NCI-H82 treated with DMSO at 0.1 percent for 48 hours (cell line): ENCODE measurements at regions not wholly inside any gene's neighbourhood (a gene's known extent, or its start where the extent isn't known, plus 50 kb on each side); places are given as distances from the start of the nearest gene placed in this dataset.
A peak's percentile ranks its signal among the peaks of the same experiment; 100 is the strongest.
"Not testable (repeated sequence)": the region's sequence is repeated elsewhere in the genome, so short reads cannot be mapped to it uniquely, and the experiment has no call there.

Experiments used
- DNase-seq: peaks from one replicate; lab custom pipeline; 2025; ENCODE audit not compliant: unreplicated experiment; lab: John Stamatoyannopoulos, UW

DNA sequence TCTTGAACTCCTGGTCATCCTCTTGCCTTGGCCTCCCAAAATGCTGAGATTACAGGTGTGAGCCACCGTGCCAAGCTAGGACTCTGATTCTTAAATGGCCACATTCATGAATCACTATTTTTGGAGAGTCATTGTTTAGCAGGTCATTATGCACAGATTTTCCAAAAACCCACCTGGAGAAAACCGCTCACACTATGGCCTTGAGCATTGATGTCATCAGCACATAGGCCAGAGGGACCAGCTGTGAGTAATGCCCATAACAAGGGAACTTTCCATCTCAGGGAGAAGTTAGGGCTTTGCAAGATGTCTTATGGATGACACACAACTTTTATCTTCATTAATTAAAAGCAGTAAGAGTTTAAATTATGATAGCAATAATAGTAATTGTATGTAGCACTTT lies 86.4 kb upstream of the KIF5B start:
- no peak for DNase-seq

DNA sequence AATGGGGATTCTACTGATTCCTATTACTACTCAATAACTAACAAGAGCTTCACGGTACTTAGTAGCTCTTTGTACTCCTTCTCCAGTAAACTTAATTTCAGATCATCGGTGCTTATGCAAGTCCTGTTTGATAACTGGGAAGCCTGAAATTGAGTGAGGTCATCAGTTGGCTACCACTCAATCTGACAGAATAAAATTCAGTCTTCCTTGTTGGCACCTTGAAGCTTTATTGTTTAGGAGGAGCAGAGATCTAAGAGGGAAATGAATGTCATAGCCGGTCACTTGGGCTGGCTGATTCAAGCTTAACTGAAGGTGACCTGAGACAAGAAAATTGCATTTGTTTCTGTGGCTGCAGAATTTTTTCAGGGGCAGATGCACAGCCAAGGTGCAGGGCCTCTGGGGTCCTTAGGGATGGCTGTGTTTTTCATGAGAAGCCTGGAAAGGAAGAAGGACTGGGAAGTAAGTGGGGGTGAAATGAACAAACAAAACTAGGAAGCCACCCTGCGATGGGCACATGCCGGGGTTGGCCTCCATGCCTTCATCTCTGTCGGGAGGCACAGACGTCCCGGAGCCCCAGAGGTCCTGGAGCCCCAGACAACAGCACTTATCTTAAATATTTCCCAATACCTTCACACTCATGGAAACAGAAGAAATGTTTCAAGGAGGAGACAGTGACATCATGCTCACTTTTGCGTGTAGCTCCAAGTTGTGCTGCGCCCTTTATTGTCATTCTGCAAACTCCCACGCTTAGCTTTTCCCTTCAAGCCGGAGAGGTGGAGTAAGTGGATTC lies 85.0 kb upstream of the KIF5B start:
- no peak for DNase-seq

DNA sequence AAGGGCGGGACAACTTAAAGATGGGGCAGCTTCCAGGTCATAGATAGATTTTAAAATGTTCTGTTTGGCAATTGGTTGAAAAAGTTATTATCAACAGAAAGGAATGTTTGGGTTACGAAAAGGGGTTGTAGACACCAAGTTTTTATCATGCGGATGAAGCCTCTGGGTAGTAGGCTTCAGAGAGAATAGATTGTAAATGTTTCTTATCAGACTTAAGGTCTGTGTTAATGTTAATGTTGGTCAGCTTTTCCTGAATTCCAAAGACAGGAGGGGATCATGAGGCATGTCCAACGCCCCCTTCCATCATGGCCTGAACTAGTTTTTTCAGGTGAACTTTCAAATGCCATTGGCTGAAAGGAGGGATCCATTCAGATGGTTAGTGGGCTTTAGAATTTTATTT lies 84.2 kb upstream of the KIF5B start:
- no peak for DNase-seq

DNA sequence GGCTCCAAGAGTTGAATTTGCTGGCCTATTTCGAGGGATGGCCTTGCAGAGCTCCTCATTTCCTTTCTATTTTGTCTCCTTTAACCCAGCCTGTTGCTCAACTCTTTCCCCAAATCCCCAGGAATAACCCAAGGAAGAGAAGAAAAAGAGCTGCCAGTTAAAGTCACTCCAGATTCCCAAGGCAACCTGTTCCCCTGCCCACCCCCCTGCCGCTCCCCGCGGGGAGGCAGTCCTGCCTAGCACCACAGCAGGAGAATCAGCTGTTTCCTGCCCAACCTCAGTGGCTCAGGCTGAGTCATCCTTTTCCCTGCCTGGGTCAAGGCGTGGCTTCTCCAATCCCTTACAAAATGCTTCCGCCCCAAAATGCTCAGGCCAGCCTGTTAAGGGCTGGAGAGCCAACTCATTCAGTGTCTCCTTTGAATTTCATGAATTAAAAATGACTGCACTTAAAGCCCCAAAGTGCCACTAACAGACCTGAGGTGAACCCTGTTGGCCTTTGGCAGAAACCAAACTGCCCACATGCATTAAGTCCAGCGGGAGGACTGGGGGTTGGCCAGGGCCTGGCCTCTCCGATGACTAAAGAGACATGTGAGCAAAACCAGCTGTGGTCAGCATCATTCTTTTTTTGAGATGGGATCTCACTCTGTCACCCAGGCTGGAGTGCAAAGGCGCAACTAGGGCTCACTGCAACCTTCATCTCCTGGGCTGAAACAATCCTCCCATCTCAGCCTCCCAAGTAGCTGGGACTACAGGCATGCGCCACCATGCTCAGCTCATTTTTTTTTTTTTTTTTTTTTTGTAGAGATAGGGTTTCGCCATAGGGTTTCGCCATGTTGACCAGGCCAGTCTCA lies 83.2 kb upstream of the KIF5B start:
- no peak for DNase-seq

DNA sequence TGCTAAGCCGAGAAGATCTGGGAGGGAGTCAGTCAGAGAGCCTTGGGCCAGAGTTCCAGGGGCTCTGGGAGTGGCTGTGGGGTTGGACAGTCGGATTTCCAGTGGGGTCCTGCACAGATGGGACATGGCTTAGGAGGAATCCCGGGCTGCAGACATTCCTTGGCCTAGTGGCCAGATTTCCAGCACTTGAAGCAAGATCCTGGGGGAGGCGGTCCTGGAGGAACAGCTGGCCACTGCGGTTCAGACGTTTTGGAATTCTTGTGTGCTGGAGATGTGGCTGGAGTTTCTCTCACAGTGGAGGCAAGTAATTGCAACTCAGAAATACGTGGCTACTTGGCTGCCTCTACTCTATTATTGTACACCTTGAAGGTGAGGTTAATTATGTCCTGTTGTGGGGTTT lies 80.7 kb upstream of the KIF5B start:
- DNase-seq, result not testable (repeated sequence)

DNA sequence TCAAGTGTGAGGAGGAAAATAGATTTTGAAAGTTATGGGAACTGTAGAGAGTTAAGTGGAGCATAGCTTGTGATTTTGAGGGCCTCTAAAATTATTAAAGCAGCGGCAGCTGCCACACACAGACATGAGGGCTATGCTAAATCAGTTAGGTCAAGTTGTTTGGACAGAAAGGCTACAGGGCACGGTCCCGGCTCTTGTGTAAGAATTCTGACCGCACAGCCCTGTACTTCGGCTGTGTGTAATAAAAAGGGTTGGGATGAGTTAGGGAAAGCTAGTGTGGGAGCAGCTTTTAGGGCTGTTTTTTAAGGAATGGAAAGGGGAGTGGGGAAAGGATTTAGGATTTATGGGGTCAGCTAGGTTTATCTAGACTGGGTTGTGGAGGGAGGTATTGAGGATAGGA lies 79.6 kb upstream of the KIF5B start:
- not testable (repeated sequence) for DNase-seq

DNA sequence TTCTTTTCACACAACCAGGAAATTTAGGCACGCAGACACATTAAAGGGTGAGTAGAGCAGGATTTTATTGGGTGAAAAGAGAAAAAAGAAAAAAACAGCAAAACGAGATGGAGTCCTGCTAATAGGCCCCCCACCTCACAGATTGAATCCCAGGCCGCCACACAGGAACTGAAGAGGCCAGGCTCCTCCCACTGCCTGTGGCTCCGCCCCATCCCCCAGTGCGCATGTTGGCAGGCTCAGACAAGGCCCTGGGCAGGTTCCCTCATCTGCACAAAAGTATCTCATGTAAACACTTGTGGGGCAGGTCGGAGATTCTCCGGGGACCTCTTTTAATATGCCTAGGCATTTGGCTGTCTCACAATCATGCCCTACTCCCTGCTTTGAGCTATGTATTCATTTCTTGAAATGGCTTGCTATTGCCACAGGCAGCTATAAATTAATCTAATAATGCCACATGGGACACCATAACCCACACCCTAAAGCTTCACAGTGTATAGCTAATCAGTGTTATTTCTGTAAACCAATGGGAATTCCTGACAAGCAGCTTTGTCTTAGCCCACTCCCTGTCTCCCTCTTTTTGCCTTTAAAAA lies 76.2 kb upstream of the KIF5B start:
- DNase-seq, result no peak

DNA sequence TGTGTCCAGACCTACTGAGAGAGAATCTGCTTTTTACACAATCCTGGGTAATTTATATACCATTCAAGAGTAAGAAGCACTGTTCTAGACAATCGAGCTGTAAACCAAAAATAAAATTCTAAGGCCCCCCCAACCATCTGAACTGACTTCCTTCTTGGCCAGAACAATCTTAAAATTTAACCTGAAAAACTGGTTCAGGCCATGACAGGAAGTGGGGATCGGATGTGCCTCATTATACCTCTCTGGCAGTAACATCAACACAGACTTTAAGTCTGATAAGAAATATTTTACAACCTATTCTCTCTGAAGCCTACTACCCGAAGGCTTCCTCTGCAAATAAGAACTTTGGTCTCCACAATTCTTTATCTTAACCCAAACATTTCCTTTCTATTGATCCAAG lies 75.2 kb upstream of the KIF5B start:
- DNase-seq, result no peak

DNA sequence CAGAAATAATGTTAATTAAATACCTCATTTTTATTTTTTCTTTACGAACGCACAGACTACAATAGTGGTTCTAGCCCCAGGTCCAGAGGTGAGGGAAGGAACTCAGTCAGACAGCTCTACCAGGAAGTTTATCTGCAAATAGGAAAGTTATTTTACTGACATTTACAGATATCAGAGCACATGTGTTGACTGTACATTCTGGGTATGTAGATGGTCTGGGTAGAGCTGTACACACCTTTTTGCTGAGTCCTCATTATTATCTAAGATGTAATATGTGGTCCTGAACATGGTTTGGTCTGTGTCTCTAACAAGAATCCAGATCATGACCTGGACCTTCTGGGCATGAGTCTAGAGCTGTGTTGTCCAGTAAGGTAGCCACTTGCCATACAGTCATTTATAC lies 74.6 kb upstream of the KIF5B start:
- DNase-seq, result no peak

DNA sequence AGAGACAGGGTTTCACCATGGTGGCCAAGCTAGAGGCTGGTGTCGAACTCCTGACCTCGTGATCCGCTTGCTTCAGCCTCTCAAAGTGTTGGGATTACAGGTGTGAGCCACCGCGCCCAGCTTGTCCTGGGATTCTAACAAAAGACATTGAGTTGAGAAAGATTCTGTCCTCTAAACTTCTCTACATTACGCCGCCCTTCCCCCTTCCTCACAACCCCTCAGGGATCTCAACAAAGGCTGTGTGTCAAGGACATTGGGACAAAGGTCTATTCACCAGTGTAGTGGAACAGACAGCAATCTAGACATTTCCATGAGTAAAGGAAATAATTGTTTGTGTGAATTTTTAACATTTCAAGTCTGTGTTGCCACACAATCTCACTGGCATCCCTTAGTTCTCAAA lies 68.8 kb upstream of the KIF5B start:
- no peak for DNase-seq

DNA sequence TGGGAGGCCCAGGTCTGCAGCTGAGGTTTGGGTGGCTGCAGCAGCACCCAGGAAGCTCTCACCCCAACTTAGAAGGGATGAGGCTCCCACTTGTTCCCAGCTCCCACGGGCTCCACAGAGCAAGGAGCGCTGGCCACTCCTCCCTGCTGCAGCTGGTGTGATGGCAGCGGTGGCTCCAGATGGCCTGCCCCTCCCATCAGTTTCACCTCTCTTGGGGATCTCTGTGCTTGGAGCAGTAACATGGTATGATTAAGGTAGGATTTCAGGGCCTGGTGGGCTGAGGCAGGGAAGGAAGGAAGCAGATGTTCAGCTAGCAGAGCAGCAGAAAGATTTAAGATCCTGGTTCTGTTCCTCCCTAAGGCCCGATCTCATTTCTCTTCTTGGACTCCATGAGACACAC lies 66.8 kb upstream of the KIF5B start:
- DNase-seq, result peak; percentile 30

DNA sequence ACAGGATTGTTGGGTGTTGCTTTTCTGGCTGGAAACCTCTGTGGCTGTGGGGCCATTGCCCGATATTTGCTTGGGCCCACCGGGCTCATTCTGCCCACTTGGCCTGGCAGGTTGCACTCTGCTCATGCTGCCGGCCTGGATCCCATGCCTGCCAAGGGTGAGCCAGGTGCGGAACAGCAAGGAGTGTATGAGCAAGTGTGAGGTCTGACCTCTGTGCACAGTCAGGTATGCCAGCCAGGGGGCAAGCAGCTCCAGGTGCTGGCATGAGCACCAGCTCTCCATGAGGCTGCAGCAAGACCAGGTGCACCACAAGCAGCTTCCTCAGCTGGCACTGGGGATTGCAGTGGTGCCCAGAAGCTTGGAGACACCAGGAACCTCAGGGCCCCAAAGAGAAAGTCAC lies 65.4 kb upstream of the KIF5B start:
- no peak for DNase-seq

DNA sequence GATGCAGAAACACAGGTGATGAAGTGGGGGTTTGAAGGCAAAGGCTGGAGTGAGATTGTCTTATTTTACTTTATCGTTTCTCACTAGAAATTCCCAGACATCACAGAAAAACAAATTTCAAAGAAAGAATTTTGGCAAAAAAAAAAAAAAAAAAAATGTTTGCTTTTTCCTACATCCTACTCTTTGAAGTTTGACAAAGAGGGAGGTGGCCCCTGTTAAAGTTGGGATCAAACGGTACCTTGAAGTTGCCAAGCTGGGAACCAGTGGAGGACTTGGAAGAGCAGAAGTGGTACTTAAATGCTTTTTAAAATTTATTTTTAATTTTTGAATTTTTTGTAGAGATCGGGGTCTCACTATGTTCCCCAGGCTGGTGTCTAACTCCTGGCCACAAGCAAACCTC lies 63.9 kb upstream of the KIF5B start:
- no peak for DNase-seq

DNA sequence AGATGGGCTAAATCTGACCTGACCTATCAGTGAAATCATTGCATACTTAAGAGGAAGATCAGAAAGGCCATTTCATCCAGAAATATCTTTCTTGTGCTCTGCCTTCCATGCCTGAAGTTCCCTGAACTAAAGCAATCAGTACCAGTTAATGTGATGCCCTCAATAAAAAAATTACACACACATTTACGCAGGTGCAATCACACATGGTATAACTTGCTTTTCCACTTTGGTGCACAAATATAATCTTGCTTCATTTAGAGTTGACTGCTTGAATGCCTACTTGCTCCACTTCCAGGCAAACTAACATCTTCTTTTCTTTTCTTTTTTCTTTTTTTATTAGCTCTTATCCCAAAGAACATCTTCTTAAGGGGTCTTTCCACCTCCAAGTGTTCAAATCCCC lies 58.3 kb upstream of the KIF5B start:
- DNase-seq, result no peak

DNA sequence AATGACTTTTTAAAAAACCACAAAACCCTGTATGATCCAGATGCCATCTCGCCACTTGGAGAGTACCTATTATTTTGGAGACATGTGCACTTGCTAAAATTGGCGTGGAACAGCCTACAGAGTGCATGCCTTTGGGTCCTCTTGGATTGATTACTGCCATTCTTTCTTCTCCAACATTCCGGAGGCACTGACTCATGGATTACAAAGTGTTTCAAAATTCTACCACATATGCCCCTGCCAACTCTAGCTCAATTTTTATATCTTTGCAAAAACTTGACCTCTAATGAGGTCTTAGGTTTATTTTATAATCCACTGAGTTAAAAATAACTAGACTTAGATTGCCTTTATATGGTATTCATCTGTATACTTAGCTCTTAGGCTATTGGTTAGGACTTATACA lies 55.8 kb upstream of the KIF5B start:
- DNase-seq, result no peak

DNA sequence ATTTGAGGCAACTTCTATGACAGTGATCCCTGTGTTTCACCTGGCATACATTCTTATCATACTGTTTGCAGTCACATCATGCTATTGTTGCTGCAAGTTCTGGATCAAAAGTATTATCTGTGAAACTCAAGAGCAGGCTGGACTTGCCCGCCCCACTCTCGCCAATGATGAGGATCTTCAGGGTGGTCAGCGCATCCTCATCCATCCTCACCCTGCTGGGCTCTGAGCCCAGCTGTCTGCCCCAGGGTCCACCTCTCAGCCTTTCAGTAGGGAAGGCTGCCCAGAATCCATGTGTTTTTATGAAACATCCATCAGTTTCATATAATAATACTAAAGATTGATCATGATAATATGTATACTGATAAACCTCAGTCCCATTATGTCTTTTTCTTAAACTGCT lies 55.4 kb upstream of the KIF5B start:
- DNase-seq, result no peak

DNA sequence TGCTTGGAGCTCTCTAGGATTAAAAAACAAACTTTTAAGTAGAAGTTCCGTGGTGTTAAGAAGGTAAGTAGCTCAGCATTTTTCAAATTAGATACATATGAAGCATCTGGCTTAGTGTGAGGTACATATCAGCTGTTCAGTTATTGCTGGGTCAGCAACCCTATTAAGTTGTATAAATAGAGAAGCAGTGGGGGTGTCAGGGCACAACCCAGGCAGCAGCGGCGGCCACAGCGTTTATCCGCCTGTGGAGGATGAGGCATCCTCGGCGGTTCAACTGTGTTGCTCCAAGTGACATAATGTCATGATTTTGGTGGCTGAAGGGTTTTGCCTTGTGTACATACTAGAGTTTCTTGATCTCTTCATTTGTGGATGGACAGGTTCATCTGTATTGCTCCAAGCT lies 54.6 kb upstream of the KIF5B start:
- no peak for DNase-seq

DNA sequence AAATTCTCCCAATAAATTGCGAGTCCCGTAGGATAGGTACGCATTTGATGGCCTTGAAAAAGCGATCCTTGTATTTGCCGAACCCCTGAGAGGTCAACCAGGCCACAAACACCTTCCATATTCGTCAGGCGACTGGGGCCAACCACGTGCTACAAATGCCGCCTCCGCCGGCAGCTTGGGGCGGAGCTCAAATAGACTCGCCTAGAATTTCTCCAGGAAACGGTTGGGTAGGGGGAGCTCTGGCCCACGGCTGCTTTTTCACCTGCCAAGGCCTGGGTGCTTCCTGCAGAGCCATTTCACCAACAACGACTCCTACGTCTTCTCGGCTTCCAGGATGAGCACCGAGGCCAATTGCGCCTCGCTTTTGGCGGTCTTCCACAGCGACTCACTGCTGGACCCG lies 53.4 kb upstream of the KIF5B start:
- no peak for DNase-seq
